Hepatocyte (in vitro differentiated cells): ENCODE measurements at regions not wholly inside any gene's neighbourhood (a gene's known extent, or its start where the extent isn't known, plus 50 kb on each side); places are given as distances from the start of the nearest gene placed in this dataset.
"Not testable (repeated sequence)": the region's sequence is repeated elsewhere in the genome, so short reads cannot be mapped to it uniquely, and the experiment has no call there.

ENCODE experiments used
- CTCF ChIP-seq: fragments of 200-600 bp; sonication (generic); IDR thresholded peaks from 2 replicates; pipeline ENCODE4 v1.5.1; 2016; ENCODE audit warnings: antibody characterized with exemption, mild to moderate bottlenecking; ENCODE audit not compliant: poor library complexity
- EZH2 ChIP-seq: fragments of 200-600 bp; sonication (generic); IDR thresholded peaks from 2 replicates; pipeline ENCODE4 v1.6.1; 2016; ENCODE audit warnings: antibody characterized with exemption, mild to moderate bottlenecking, borderline replicate concordance
- EZH2phosphoT487 ChIP-seq: fragments of 200-600 bp; sonication (generic); IDR thresholded peaks from one replicate; pipeline ENCODE4 v1.6.1; 2018; ENCODE audit warnings: antibody characterized with exemption, mild to moderate bottlenecking, low read depth, moderate library complexity; ENCODE audit not compliant: unreplicated experiment, severe bottlenecking

GRCh38 chr4:45208476-45208875 lies 482.1 kb upstream of the GNPDA2 start:
- TF ChIP-seq EZH2, CTCF, EZH2phosphoT487: not testable (repeated sequence)
